ENCODE measurements at regions not wholly inside any gene's neighbourhood (a gene's known extent, or its start where the extent isn't known, plus 50 kb on each side); places are given as distances from the start of the nearest gene placed in this dataset.

GRCh38 chr2:167745667-167746066, 501.7 kb downstream of the STK39 start:
- no peak for TF ChIP-seq POLR2A (IDR thresholded peaks at IDR 0.05)
- TF ChIP-seq, protein P1, sequence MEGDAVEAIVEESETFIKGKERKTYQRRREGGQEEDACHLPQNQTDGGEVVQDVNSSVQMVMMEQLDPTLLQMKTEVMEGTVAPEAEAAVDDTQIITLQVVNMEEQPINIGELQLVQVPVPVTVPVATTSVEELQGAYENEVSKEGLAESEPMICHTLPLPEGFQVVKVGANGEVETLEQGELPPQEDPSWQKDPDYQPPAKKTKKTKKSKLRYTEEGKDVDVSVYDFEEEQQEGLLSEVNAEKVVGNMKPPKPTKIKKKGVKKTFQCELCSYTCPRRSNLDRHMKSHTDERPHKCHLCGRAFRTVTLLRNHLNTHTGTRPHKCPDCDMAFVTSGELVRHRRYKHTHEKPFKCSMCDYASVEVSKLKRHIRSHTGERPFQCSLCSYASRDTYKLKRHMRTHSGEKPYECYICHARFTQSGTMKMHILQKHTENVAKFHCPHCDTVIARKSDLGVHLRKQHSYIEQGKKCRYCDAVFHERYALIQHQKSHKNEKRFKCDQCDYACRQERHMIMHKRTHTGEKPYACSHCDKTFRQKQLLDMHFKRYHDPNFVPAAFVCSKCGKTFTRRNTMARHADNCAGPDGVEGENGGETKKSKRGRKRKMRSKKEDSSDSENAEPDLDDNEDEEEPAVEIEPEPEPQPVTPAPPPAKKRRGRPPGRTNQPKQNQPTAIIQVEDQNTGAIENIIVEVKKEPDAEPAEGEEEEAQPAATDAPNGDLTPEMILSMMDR (IDR thresholded peaks at IDR 0.05), result no peak

Measured in lower leg skin (tissue), 3 donors.